ENCODE measurements at regions not wholly inside any gene's neighbourhood (a gene's known extent, or its start where the extent isn't known, plus 50 kb on each side); places are given as distances from the start of the nearest gene placed in this dataset.

GRCh38 chr14:28294834-28295440, 471.6 kb upstream of the FOXG1 start:
- Histone ChIP-seq H3K36me3 (no peaks in the 10 kb centered on the region), H3K4me3 (ENCODE audit: low read depth, low read length) (no peak overlapping the region), H3K27me3 (no peaks in the 10 kb centered on the region), H3K9me3 (no peaks in the 10 kb centered on the region), H3K4me1 (no peaks in the 10 kb centered on the region)
- no peak for DNase-seq
- peak; percentile 52 for TF ChIP-seq CTCF (IDR thresholded peaks at IDR 0.05; ENCODE audit: low read depth, low read length)

- Histone ChIP-seq H3K9me3 (no peaks in the 10 kb centered on the region), H3K4me1 (no peaks in the 10 kb centered on the region), H3K36me3 (no peaks in the 10 kb centered on the region), H3K4me3 (ENCODE audit: low read depth, low read length) (no peak overlapping the region), H3K27me3 (no peaks in the 10 kb centered on the region)
- DNase-seq, result no peak
- TF ChIP-seq CTCF (IDR thresholded peaks at IDR 0.05; ENCODE audit: low read depth, low read length), result no peak
These were observed 469.0 kb upstream of the FOXG1 start for GRCh38 chr14:28297559-28297958.

- no peak overlapping the region for H3K4me3 ChIP-seq (ENCODE audit: low read depth, low read length)
- TF ChIP-seq CTCF (IDR thresholded peaks at IDR 0.05; ENCODE audit: low read depth, low read length), result no peak
- no peaks in the 10 kb centered on the region for H3K9me3 ChIP-seq
- no peaks in the 10 kb centered on the region for H3K4me1 ChIP-seq
- no peaks in the 10 kb centered on the region for H3K36me3 ChIP-seq
- no peaks in the 10 kb centered on the region for H3K27me3 ChIP-seq
- no peak for DNase-seq
These were observed 468.4 kb upstream of the FOXG1 start for GRCh38 chr14:28298156-28298555.

GRCh38 chr14:28299227-28299626, 467.4 kb upstream of the FOXG1 start:
- no peak for DNase-seq
- TF ChIP-seq CTCF (IDR thresholded peaks at IDR 0.05; ENCODE audit: low read depth, low read length), result no peak
- Histone ChIP-seq H3K4me3 (ENCODE audit: low read depth, low read length) (no peak overlapping the region), H3K4me1 (no peaks in the 10 kb centered on the region), H3K9me3 (no peaks in the 10 kb centered on the region), H3K27me3 (no peaks in the 10 kb centered on the region), H3K36me3 (no peaks in the 10 kb centered on the region)

GRCh38 chr14:28300356-28300755, 466.2 kb upstream of the FOXG1 start:
- no peak for DNase-seq
- H3K9me3 ChIP-seq, result no peaks in the 10 kb centered on the region

More at GRCh38 chr14:28300356-28300755, 466.2 kb upstream of the FOXG1 start:
- TF ChIP-seq CTCF (IDR thresholded peaks at IDR 0.05; ENCODE audit: low read depth, low read length), result no peak
- Histone ChIP-seq H3K4me3 (ENCODE audit: low read depth, low read length) (no peak overlapping the region), H3K36me3 (no peaks in the 10 kb centered on the region), H3K27me3 (no peaks in the 10 kb centered on the region), H3K4me1 (no peaks in the 10 kb centered on the region)
